Upper lobe of left lung (tissue), 4 donors: ENCODE measurements at regions not wholly inside any gene's neighbourhood (a gene's known extent, or its start where the extent isn't known, plus 50 kb on each side); places are given as distances from the start of the nearest gene placed in this dataset.

ENCODE experiments used
- CTCF ChIP-seq, 6 experiments: fragments of 450-650 bp in 4 of 6; fragments of 200-600 bp in 2 of 6; sonication (generic) in 2 of 6; IDR thresholded peaks; one replicate each; pipeline ENCODE4 v1.5.1; 2016 to 2019; ENCODE audit warnings: antibody characterized with exemption in 6 of 6
- POLR2A ChIP-seq, 4 donors: fragments of 450-650 bp; IDR thresholded peaks; one replicate each; pipeline ENCODE4 v1.5.1; 2016 to 2017; ENCODE audit warnings: antibody characterized with exemption in 4 of 4, mild to moderate bottlenecking in 2 of 4
- POLR2AphosphoS5 ChIP-seq, 2 donors: sonication (generic); formaldehyde crosslinking; IDR thresholded peaks; one replicate each; pipeline ENCODE4 v1.5.1; 2017; ENCODE audit warnings: antibody characterized with exemption in 2 of 2

- TF ChIP-seq POLR2A (IDR thresholded peaks at IDR 0.05) (no peak), CTCF (IDR thresholded peaks at IDR 0.05) (no peak), POLR2AphosphoS5 (IDR thresholded peaks at IDR 0.05) (no peak)
These were observed 329.6 kb downstream of the SLCO4C1 start for GRCh38 chr5:101966476-101966875.
